ENCODE measurements at regions not wholly inside any gene's neighbourhood (a gene's known extent, or its start where the extent isn't known, plus 50 kb on each side); places are given as distances from the start of the nearest gene placed in this dataset.

DNA sequence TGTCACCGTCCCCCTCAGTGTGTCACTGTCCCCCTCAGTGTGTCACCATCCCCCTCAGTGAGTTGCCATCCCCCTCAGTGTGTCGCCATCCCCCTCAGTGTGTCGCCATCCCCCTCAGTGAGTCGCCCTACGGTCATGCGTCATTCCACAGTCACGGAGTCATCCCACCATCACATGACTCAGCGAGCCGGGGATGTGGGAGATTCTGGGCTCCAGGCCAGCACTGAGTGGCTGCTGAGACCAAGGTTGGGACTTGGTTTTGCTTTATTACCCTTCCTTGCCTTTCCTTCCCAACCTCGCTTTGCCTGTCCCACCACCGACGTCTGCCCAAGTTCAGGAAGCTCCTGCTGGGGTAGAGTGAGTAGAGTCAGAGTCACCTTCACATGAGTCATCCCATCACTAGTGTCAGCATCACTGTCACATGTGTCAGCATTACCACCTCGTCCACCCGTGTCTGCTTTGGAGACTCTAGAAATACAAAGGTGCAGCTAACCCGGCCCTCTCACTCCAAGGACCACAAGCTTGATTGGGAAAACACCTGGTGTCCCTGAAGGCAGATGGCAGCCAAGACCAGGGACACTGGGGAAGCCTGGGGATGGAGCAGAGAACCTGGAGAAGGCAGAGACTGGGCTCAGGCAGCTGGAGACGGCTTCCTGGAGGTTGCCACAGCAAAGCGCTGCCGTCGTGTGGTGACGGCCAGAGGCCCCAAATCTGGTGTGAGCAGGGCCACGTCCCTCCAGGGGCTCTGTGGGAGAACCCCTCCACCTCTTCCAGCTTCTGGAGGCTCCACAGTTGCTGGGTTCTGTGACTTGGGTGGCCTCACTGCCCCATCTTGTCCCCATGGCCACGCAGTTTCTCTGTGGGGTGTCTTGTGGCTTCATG, 485.2 kb upstream of the SALL3 start:
- TF ChIP-seq CTCF (IDR thresholded peaks at IDR 0.05; ENCODE audit: low read depth, low read length), result no peak
- DNase-seq (ENCODE audit: extremely low read depth, low read depth), result no peak

GRCh38 chr18:78495550-78495949, 484.1 kb upstream of the SALL3 start:
- no peak for TF ChIP-seq CTCF (IDR thresholded peaks at IDR 0.05; ENCODE audit: low read depth, low read length)
- DNase-seq (ENCODE audit: extremely low read depth, low read depth), result no peak

GRCh38 chr18:78496079-78496478, 483.5 kb upstream of the SALL3 start:
- TF ChIP-seq CTCF (IDR thresholded peaks at IDR 0.05; ENCODE audit: low read depth, low read length), result no peak
- DNase-seq (ENCODE audit: extremely low read depth, low read depth), result no peak

DNA sequence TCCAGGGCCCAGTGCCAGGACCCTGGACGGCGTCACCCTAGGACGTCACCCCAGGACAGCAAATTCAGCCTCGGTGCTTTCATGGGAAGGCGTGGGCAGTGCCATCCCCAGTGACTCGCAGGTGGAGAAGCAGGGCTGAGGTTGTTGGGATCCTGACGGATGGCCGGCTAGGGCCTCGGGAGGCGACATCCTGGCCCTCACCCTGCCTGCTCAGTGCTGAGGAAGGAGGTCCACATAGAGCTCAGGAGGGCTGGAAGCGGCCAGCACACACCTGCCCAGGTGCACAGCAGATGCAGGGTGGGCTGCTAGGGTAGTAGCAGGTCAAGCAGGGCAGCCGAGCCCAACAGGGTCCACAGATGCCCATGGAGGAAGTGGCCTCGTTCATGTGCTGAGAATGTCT, 482.0 kb upstream of the SALL3 start:
- no peak for DNase-seq (ENCODE audit: extremely low read depth, low read depth)
- no peak for TF ChIP-seq CTCF (IDR thresholded peaks at IDR 0.05; ENCODE audit: low read depth, low read length)

DNA sequence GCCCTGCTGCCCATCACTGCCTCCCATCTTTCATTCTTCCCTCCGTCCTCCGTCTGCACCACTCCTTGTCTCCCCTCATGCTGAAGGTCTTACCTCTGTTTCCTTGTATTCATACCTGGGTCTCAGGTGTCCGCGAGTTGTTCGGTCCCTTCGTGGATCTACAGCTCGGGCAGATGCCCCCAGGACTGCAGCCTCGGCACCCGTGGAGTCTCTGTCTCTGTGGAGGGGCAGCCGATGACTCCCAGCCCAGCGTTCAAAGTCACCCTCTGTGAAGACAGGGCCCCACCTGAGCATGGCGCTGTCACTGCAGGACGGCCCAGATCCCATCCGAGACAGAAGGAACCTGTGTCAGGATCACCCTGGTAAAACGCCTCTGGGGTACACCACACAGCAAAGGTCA, 480.0 kb upstream of the SALL3 start:
- no peak for TF ChIP-seq CTCF (IDR thresholded peaks at IDR 0.05; ENCODE audit: low read depth, low read length)
- no peak for DNase-seq (ENCODE audit: extremely low read depth, low read depth)

- TF ChIP-seq CTCF (IDR thresholded peaks at IDR 0.05; ENCODE audit: low read depth, low read length), result no peak
- no peak for DNase-seq (ENCODE audit: extremely low read depth, low read depth)
Observed at GRCh38 chr18:78501251-78501650, 478.4 kb upstream of the SALL3 start.

- DNase-seq (ENCODE audit: extremely low read depth, low read depth), result no peak
Observed at GRCh38 chr18:78503129-78503528, 476.5 kb upstream of the SALL3 start.

More at GRCh38 chr18:78503129-78503528, 476.5 kb upstream of the SALL3 start:
- TF ChIP-seq CTCF (IDR thresholded peaks at IDR 0.05; ENCODE audit: low read depth, low read length), result no peak

Data from AG09319 (cell line).